Fibroblast of skin of back (primary cell): ENCODE measurements at regions not wholly inside any gene's neighbourhood (a gene's known extent, or its start where the extent isn't known, plus 50 kb on each side); places are given as distances from the start of the nearest gene placed in this dataset.
"Not testable (repeated sequence)": the region's sequence is repeated elsewhere in the genome, so short reads cannot be mapped to it uniquely, and the experiment has no call there.

Experiments
- DNase-seq: peaks from one replicate; pipeline ENCODE4 v3.0.0-alpha.2; 2013

DNA sequence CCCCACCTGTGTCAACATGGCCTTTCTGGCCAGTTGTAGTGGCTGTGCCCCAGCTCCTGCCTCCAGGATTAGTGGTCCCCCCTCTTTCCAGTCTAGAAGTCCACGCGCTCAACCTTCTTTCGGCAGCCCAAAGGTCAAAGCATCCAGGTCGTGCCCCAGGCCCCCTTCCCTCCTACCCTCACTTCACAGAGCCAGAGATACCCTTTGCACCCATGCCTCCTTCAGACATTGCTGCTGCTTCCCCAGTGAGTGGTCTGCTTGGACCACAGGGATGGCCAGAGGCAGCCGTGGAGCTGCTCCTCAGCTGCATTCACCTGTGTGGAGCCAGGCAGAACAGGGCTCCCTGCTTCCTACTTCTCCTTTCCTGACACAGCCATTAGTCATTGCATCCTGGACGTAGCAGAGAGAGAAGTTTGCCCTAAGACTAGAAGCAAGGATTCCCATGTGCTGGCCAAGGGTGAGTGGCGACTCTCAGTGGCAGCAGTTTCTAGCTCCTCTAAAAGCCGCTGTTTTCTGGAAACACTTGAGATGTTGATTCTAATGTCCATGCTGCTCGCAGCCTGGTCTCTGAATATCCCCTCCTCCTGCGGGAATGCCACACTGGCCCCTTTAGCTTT is 243.1 kb upstream of the SHH start:
- DNase-seq = no peak

DNA sequence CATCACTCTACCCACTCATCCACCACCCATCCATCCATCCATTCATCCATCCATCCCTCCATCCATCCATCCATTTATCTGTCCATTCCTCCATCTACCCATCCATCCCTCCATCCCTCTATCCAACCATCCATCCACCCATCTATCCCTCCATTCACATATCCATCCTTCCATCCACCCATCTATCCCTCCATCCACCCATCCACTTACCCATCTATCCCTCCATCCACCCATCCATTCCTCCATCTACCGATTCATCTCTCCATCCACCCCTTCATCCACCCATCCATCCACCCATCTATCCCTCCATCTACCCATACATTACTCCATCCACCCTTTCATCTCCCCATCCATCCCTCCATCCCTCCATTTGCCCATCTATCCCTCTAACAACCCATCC is 239.6 kb upstream of the SHH start:
- DNase-seq = no peak

DNA sequence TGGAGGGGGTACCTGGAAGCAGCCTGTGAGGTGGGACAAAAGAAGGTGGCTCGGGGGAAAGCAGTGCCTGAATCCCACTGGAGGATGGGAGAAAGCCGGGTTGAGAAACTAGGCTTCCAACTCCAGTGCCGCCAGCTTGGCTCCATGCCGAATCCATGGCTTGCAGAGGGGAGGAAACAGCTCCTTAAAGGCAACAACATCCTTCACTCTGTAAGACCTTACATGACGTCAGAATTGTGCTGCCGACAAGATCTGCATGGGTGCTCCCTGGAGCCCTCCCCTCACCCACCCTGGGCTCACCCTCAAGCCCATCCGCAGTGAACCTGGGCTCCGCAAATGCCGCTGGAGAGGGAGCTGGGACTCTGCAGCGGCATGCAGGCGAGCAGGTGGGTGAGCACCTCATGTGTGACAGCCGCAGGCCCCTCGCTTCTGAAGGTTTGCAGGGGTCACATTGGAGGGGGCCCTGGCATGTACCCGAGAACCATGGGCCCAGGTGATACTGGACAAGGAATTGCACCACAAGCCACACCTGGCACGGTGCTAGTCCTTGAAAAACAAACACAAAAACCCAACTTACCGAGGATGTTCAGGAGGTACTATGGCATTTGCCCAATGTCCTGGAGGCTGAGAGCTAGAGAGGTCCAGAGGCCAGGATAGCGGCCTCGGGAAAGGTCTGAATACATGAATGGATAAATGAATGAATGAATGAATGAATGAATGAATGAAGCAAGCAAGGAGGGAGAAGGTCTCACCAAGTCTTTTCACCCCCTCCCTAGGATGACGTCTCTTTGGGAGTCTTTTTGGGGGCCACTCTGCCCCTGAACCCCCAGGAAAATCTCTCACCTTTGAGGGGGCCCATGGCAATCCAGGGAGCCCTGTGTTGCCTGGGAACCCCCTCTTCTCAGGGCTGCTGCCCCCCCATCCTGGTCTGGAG is 238.6 kb upstream of the SHH start:
- DNase-seq = no peak

DNA sequence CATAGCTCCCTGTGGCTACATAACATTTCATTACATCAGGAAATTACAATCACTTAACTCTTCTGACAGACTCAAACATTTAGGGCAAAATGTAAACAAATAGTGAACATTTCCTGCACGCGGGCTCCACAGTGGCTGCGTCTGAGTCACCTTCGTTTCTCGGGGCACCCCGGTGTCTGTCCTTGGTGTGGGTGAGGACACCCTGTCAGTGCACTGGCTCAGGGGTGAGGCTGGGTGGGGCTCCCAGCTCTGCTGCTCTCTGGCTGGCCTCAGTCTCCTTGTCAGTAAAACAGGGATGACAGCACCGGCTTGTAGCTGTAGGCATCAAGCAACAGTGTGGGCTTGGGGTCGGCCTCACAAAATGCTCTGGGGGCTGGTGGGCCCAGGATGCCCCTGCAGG is 237.1 kb upstream of the SHH start:
- DNase-seq = no peak

DNA sequence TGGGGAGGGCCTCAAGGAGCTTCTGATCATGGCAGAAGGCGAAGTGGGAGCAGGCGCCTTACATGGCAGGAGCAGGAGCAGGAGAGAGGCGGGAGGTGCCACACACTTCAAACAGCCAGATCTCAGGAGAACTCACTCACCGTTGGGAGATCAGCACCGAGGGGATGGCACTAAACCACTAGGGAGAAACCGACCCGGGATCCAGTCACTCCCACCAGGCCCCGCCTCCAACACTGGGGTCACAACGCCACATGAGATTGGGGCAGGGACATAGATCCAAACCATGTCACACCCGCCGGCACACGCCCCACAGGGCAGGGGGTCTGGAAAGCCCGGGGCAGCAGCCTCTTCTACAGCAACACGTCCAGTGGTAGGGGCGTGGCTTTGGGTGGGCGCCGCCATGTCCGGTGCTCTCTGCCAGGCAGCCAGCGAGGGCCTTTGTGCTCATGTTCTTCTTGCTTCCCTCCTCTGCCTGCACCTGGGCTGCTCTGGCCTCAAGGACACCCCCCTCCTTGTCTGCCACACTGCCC is 233.8 kb upstream of the SHH start:
- DNase-seq = no peak

DNA sequence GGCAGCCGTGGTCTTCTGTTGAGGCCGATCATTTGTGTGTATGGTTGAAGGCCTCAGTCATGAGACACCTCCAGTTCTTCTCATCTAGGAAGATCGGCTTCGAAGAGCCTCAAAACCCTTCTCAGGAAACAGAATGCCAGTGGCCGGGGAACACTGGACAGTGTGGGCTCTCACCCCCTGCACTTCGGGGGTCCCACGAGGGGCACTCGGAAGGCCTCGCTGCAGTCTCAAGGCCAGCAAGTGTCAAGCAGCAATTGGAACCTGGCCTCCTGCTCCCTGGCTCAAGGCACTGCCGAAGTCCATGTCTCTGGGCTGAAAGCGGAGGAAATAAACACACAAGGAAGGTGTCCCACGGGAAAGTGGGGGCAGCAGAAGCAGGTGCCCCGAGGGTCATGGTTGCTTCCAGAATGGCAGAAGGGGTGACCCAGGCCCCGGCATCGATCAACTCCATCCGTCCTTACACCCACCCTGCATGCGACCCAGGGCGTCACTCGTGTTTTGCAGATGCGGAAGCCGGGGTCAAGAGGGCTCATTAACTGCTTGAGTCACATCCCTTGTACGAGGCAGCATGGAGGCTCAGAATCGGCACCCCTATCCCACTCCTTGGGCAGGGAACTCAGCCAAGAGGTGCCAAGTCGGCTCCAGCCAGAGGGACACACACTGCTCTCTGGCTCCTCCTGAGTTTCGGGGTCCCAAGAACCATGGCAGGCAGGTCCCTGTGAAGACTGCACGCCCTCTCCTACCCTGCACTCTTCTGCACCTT is 231.3 kb upstream of the SHH start:
- no peak for DNase-seq

DNA sequence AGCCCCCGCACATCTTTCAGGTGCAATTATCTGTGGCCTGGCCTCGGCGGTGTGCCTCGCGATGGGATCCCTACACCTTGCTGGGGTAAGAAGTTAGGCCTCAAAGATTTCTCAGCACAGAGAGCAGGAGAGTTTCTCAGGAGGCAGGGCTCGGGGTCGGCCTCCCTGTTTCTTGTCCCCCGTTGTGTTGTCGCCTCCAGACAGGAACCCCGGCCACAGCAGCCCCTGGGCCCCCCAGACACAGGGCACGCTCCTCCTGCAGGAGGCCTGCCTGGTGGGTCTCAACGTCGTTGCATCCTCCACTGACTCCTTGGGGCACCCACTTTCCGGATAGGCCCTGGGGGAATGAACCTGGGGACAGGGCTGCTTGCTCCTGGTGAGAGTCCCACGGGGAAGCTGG is 229.1 kb upstream of the SHH start:
- no peak for DNase-seq

DNA sequence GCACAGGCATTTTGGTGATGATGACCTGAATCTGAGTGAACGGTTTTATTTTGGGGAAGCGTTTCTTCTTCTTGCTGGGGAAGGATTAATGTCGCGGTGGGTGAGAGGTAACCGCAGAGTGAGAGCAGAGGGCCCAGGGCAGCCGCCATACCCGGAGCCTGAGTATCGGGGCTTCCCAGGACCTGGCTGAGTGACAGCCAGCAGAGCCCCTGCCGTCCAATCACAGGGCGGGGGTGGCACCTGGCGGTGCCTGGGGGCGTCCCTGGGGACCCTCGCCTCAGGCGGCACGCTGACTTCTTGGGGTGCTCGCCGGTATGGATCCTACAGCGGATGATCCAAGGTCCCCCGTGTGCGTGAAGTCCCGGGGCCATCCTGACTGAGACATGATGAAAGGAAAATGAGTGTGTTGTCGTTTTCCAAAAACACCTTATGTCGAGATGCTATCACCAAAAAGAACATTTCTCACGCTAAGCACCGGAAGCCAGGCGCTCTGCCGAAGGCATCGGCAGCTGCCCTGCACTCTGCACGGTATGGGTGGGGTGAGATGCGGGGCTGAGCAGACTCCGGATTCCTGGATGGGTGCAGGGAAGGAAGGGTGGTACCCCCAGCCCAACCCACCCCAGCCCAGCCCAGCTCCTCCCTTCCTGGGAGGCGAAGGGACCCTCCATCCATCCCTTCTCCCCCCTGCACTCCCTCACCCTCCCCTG is 227.9 kb upstream of the SHH start:
- no peak for DNase-seq

DNA sequence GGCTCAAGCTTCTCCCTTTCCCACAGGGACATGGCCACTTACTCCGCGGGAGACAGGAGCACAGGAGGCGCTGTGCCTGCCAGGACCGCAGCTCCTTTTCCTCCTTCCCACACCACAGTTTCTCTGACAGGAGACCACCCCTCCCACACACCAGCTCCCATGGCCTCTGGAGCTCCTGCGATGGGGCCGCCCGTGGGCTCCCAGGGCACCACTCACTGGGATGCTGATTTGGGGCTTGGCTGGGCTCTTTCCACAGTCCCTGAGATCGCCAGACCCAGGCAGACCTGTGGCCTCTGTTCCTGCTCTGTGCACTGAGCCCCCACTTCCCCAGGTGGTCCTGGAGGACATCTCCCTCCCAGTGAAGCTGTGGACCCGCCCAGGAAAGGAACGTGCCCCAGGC is 226.9 kb upstream of the SHH start:
- no peak for DNase-seq

DNA sequence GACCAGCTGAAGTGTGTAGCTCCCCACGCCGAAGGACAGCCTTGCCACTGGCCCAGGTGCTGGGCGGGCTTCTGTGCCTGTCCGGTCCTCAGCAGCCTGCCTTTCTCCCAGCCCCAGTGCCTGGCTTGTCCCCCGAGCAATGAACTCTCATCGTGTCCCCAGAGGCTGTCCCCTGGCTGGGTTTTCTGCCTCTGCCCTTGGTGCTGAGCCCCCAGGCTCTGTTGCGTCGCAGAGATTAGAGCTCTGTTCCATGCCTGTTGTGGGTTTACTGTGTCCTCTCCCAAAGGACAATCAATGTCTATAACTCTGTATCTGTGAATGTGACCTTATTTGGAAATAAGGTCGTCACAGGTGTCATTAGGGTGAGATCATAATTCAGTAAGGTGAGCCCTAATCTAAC is 226.1 kb upstream of the SHH start:
- no peak for DNase-seq

DNA sequence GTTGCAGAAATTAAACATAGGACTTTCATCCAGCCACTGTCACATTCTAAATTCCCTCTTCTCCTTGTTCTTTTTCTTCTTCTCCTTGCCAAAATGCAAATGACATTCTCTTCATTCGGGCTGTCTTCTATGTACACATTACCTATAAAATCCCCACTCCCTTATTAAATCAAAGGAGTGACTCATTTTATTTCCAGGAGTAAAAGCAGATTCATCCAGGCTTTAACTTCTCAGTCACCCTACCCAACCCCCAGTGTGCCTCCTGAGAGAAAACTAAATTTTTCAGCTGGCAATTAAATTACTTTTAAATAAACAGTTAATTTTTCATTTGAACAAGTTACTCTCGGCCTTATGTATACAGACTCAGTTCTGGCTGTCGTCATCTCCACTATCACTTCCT is 223.9 kb upstream of the SHH start:
- DNase-seq = no peak

DNA sequence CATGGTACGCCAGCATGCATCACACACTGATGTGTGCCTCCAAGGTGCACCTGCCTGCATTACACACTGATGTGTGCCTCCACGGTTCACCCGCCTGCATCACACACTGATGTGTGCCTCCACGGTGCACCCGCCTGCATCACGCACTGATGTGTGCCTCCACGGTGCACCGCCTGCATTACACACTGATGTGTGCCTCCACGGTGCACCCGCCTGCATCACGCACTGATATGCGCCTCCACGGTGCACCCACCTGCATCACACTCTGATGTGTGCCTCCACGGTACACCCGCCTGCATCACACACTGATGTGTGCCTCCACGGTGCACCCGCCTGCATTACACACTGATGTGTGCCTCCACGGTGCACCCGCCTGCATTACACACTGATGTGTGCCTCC is 223.1 kb upstream of the SHH start:
- DNase-seq = not testable (repeated sequence)

DNA sequence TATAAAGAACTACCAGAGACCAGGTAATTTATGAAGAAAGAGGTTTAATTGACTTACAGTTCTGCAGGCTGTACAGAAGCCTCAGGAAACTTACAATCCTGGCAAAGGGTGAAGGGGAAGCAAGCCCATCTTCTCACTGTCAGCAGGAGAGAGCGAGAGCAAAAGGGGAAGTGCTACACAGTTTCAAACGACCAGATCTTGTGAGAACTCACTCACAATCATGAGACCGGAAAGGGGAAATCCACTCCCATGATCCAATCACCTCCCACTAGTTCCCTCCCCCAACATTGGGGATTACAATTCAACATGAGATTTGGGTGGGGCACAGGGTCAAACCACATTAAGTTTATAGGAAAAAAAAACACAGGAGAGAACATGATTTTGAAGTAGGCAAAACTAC is 222.1 kb upstream of the SHH start:
- DNase-seq = no peak

DNA sequence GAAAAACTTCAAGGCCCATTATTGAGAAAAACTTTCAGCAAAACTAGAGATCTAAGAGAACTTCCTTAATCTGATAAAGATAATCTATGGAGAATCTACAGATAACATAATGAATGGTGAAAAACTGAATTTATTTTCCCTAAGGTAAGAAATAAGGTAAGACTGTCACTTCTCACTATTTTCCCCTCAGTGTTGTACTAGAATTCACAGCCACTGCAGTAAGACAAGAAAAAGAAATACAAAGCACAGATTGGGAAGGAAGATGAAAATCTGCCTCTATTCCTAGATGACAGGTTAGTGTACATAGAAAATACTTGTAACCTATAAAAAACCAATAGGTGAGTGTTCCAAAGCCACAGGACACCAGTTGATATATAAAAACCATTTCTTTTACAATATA is 220.7 kb upstream of the SHH start:
- DNase-seq = no peak

DNA sequence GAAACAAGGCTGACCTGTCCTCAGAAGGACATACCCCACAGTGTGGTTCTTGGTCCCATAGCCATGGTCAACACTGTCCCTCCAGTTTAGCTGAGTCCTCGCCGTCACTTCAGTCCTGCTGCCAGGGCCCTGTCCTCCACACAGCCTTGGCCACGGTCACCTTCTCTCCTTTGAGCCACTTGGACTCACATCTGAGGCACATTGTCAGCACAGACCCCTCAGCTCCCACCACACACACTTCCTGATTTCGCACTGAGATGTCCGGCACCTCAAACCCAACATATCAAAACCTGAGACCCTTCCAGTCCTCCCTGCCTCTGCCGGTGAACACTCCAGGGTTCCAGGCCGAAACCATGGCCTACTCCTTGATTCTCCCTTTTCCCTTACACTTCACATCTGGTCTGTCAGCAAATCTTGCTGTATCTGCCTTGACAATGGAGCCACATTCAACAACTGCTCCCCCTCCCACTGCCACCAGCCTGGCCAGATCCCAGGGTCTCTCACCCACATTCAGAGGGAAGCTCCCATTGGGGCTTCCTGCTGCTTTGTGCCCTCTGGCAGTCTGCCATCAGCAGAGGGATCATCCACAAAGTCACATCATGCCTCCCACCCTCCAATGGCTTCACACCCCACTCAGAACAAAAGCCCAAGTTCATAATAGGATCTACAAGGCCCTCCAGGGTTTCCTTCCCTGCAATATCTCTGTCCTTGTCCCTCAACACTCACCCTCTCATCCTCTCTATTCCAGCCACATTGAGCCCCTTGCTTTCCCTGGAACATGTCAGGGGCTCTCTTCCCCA is 219.6 kb upstream of the SHH start:
- no peak for DNase-seq

DNA sequence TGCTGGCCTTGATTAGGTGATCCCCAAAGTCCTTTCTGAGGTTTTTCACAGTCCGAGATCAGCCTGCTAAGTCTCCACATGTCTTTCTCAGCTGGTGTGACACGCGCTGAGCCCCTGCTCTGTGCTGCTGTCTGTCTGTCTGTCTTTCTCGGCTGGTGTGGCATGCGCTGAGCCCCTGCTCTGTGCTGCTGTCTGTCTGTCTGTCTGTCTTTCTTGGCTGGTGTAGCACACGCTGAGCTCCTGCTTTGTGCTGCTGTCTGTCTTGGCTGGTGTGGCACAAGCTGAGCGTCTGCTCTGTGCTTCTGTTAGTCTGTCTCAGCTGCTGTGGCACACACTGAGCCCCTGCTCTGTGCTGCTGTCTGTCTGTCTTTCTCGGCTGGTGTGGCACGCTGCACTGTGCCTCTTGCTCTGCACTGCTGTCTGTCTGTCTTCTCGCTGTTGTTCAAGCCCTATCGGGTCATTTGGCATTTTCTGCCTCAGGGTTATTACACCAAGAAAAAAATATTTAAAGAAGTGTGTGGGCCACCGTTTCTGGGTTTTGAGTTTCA is 217.3 kb upstream of the SHH start:
- DNase-seq = no peak

DNA sequence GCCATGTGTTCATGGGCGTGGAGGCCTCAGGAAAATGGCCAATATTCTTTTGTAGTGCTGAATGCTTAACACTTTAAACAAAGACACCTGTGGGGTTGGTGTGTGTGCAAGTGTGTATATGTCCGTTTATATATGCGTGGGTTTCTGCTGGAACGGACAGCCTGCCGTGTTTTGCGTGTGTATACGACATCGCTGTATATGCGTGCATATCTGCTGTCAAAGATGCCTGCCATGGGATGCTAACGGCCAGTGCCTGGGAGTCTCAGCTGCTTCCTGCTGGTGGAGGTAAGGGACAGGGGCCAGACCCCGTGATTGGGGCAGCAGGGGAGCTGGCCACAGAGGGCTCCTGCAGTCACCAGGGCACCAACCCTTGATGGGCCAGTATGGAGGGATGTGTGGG is 216.3 kb upstream of the SHH start:
- no peak for DNase-seq

DNA sequence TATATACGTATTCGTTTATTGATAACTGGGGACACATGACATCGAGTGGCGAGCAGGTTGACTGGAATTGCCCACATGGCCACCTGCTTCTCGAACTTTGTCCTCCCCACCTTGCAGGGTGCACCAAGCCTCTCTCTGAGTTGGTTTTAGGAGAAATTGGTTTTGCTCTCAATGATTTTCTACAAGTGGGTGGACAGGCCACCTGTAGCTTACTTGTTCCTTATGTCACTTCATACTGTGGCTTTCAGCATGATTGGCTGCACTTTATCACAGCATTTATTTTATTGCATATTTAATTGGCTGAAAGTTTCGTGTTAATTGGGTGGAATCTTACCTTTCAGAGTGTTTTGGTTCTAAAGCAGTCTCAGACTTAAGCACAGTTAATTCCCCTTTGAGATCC is 215.6 kb upstream of the SHH start:
- DNase-seq = no peak

DNA sequence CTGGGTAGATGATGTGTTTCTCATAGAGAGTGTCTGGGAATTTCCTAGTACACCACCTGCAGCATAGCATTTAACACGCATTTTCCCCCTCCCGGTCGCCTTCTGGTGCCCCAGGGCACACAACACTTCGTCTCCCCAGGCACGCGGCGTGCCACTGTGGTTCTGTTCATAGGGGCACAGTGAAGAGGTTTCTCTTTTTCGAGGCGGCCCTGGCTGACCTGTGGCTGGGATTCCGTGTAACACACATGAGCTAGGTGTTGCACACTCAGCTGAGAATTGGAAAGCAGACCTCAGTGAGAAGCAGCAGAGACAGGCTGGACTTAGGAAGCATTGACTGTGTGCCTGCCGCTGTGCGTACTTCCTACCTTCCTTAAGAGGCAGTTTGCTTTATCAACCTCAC is 214.3 kb upstream of the SHH start:
- no peak for DNase-seq

DNA sequence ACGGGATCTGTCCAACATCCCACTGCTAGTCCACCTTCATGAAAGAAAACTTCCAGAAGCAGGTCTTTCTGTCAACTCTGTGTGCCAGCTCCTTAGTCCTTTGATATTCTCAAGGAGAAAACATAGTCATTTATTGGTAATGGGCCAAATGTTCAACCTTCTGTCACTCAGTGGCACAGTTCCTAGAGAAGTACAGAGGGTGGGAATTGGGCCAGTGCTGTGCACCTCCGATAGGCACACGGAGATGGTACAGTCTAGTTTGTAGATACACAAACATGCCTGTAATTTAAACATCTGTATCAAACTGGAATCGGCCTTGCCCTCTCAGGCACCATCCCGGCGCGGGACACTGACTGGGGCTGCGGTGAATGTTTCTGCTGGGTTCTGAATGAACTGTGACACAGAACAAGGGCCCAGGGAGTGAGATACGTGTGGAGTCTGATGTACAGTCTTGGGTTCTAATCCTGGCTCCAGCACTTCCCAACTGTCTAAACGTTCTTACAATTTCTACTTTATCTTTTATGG is 213.9 kb upstream of the SHH start:
- no peak for DNase-seq

DNA sequence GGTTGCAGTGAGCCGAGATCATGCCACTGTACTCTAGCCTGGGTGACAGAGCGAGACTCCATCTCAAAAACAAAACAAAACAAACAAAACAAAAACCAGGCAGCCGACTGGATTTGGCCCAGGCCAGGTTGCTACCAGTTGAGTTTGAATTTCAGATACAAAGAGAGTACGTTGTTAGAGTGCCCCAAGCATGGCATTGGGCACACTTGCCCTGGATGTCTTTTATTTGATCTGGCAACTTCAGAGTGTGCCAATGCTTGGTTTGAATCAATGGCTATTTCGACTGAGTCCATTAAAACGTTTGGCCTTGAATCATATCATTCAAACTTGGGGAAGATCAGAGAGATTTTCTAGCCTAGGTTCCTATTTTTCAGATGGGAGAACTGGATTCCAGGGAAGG is 213.4 kb upstream of the SHH start:
- DNase-seq = no peak
